IMR-90 (cell line): ENCODE measurements at regions not wholly inside any gene's neighbourhood (a gene's known extent, or its start where the extent isn't known, plus 50 kb on each side); places are given as distances from the start of the nearest gene placed in this dataset.

ENCODE experiments used
- ATAC-seq: fragments of 200-7000 bp; cut with Tn5 transposase; 2 replicates; pipeline ENCODE4 v1.9.1; 2020; ENCODE audit warnings: low read depth, mild to moderate bottlenecking, moderate library complexity
- BruUV-seq: library from RNA; stranded (reverse); fragments of 400-500 nt; replicated peaks from 2 replicates; lab custom pipeline; 2021; lab: Mats Ljungman, UMichigan
- CTCF ChIA-PET: fragments of 300-600 bp; formaldehyde crosslinking; extraction: SDS; loops from one replicate; lab custom pipeline; 2021; ENCODE audit warnings: antibody characterized with exemption; lab: Yijun Ruan, JAX
- POLR2A ChIA-PET: fragments of 300-600 bp; sonication (Branson Sonifier 250); formaldehyde crosslinking; loops from one replicate; lab custom pipeline; 2022; ENCODE audit warnings: antibody characterized with exemption; ENCODE audit not compliant: unreplicated experiment; lab: Charles Lee
- DNase-seq: peaks from one replicate; pipeline ENCODE4 v3.0.0; 2013
- H2AFZ ChIP-seq: replicated peaks from 2 replicates; pipeline ENCODE3; 2013; ENCODE audit warnings: low read length, mild to moderate bottlenecking; ENCODE audit not compliant: poor library complexity
- H2AK5ac ChIP-seq: 2 replicates; pipeline ENCODE4 v1.6.1; 2013; ENCODE audit warnings: low read depth, low read length, inconsistent platforms
- H2AK9ac ChIP-seq: replicated peaks from 2 replicates; pipeline ENCODE3; 2013; ENCODE audit warnings: mild to moderate bottlenecking, low read depth, low read length, moderate library complexity; ENCODE audit not compliant: poor library complexity
- H2BK120ac ChIP-seq: 2 replicates; pipeline ENCODE4 v1.6.1; 2013; ENCODE audit warnings: low read depth, low read length, inconsistent platforms
- H2BK15ac ChIP-seq: 3 replicates; pipeline ENCODE4 v1.6.1; 2013; ENCODE audit warnings: low read depth, low read length, inconsistent platforms
- H2BK20ac ChIP-seq: 2 replicates; pipeline ENCODE4 v1.6.1; 2013; ENCODE audit warnings: low read depth, mild to moderate bottlenecking, inconsistent platforms, low read length, moderate library complexity
- H2BK5ac ChIP-seq: 2 replicates; pipeline ENCODE4 v1.6.1; 2013; ENCODE audit warnings: mild to moderate bottlenecking, low read depth, low read length, inconsistent platforms; ENCODE audit not compliant: poor library complexity, severe bottlenecking
- H3K14ac ChIP-seq: replicated peaks from 2 replicates; pipeline ENCODE4 v1.6.1; 2013; ENCODE audit warnings: low read depth, low read length, inconsistent platforms
- H3K18ac ChIP-seq: 2 replicates; pipeline ENCODE4 v1.6.1; 2013; ENCODE audit warnings: low read depth, low read length, control low read depth
- H3K23ac ChIP-seq: 2 replicates; pipeline ENCODE4 v1.6.1; 2013; ENCODE audit warnings: low read depth, low read length, inconsistent platforms
- H3K27ac ChIP-seq: 2 replicates; pipeline ENCODE4 v1.5.1; 2013; ENCODE audit warnings: mild to moderate bottlenecking, control low read depth, low read length; ENCODE audit not compliant: insufficient read depth
- H3K27me3 ChIP-seq: 2 replicates; pipeline ENCODE4 v1.6.1; 2013; ENCODE audit warnings: low read length; ENCODE audit not compliant: control insufficient read depth, insufficient read depth
- H3K36me3 ChIP-seq: 2 replicates; pipeline ENCODE4 v1.6.1; 2013; ENCODE audit warnings: low read length, mixed read lengths; ENCODE audit not compliant: control insufficient read depth, insufficient read depth
- H3K4ac ChIP-seq: 2 replicates; pipeline ENCODE4 v1.6.1; 2013; ENCODE audit warnings: low read depth, low read length, inconsistent platforms
- H3K4me1 ChIP-seq: 2 replicates; pipeline ENCODE4 v1.6.1; 2013; ENCODE audit warnings: low read length, mixed read lengths; ENCODE audit not compliant: control insufficient read depth, insufficient read depth
- H3K4me2 ChIP-seq: 2 replicates; pipeline ENCODE4 v1.6.1; 2013; ENCODE audit warnings: low read depth, mild to moderate bottlenecking, control low read depth, low read length, moderate library complexity
- H3K4me3 ChIP-seq: 2 replicates; pipeline ENCODE4 v1.5.1; 2013; ENCODE audit warnings: low read depth, mild to moderate bottlenecking, control low read depth, low read length, moderate library complexity; ENCODE audit not compliant: insufficient read depth
- H3K56ac ChIP-seq: 2 replicates; pipeline ENCODE4 v1.6.1; 2013; ENCODE audit warnings: low read length, inconsistent platforms; ENCODE audit not compliant: insufficient read depth; ENCODE audit errors: extremely low read depth
- H3K79me1 ChIP-seq, 2 experiments: 2 replicates each; pipeline ENCODE4 v1.6.1; 2013; ENCODE audit warnings: low read length in 2 of 2, inconsistent platforms in 1 of 2, low read depth in 1 of 2
- H3K9ac ChIP-seq: 2 replicates; pipeline ENCODE4 v1.6.1; 2013; ENCODE audit warnings: low read depth, low read length, control low read depth
- H3K9me1 ChIP-seq: 2 replicates; pipeline ENCODE4 v1.6.1; 2013; ENCODE audit warnings: low read length, inconsistent platforms; ENCODE audit not compliant: insufficient read depth
- H3K9me3 ChIP-seq: 2 replicates; pipeline ENCODE4 v1.6.1; 2013; ENCODE audit warnings: low read length; ENCODE audit not compliant: control insufficient read depth, insufficient read depth
- H4K20me1 ChIP-seq: 2 replicates; pipeline ENCODE4 v1.6.1; 2013; ENCODE audit warnings: low read length, inconsistent platforms; ENCODE audit not compliant: insufficient read depth
- H4K5ac ChIP-seq: 2 replicates; pipeline ENCODE4 v1.6.1; 2013; ENCODE audit warnings: mild to moderate bottlenecking, low read depth, low read length, control low read depth
- H4K8ac ChIP-seq, 2 experiments: 2 replicates each; pipeline ENCODE4 v1.6.1; 2013; ENCODE audit warnings: low read depth in 2 of 2, low read length in 2 of 2, control low read depth in 1 of 2, inconsistent platforms in 1 of 2
- H4K91ac ChIP-seq: 2 replicates; pipeline ENCODE4 v1.6.1; 2013; ENCODE audit warnings: low read depth, low read length, inconsistent platforms; ENCODE audit not compliant: insufficient read depth
- CHD1 ChIP-seq: IDR thresholded peaks from 2 replicates; pipeline ENCODE4 v1.6.1; 2012; ENCODE audit warnings: low read depth, low read length, improper control_type of control experiment
- CTCF ChIP-seq: conservative IDR thresholded peaks from 2 replicates; pipeline ENCODE4 v1.5.1; 2012; ENCODE audit warnings: mild to moderate bottlenecking, low read depth, low read length, improper control_type of control experiment
- ELK1 ChIP-seq: fragments of 150-350 bp; IDR thresholded peaks from 2 replicates; pipeline ENCODE4 v1.6.1; 2016; ENCODE audit warnings: low read depth, mild to moderate bottlenecking, low read length, moderate library complexity, borderline replicate concordance
- MAFK ChIP-seq: IDR thresholded peaks from 2 replicates; pipeline ENCODE4 v1.6.1; 2012; ENCODE audit warnings: low read depth, low read length, improper control_type of control experiment
- MXI1 ChIP-seq: IDR thresholded peaks from 2 replicates; pipeline ENCODE4 v1.6.1; 2012; ENCODE audit warnings: low read depth, mild to moderate bottlenecking, low read length, moderate library complexity, borderline replicate concordance
- RAD21 ChIP-seq: IDR thresholded peaks from 2 replicates; pipeline ENCODE4 v1.6.1; 2012; ENCODE audit warnings: low read length, improper control_type of control experiment
- WGBS, 2 experiments: methylation state at CpG; one replicate each; pipeline versions ENCODE4 v1.1.5 to v1.1.7; 2013; ENCODE audit warnings: missing lambda C conversion rate in 2 of 2; ENCODE audit not compliant: insufficient read length in 1 of 2; ENCODE audit errors: extremely low coverage in 2 of 2; 5-methylcytosine and 5-hydroxymethylcytosine counted together
- dilution Hi-C: fragments of 300-500 bp; cut with HindIII; formaldehyde crosslinking; loops from one replicate; pipeline ENCODE4 v1.14.3; 2018; ENCODE audit warnings: low sequenced_read_pairs; ENCODE audit not compliant: unreplicated experiment
- in situ Hi-C: fragments of 300-500 bp; cut with MboI; formaldehyde crosslinking; loops from 3 replicates; pipeline ENCODE4 v1.14.3; 2019; ENCODE audit warnings: low sequenced_read_pairs, inconsistent platforms, mixed read lengths
- intact Hi-C: fragments of 100-400 bp; cut with micrococcal nuclease; formaldehyde crosslinking; loops from 2 replicates; pipeline ENCODE4 v1.10.0; 2022

- 0% methylated on average over 1 of the region's 5 CpGs; no CpG with 5 or more reads in 1 of the 2 experiments for whole genome bisulfite sequencing, 2 experiments
- Histone ChIP-seq H2BK120ac (no peak overlapping the region), H3K36me3 (no peaks in the 10 kb centered on the region), H4K20me1 (no peaks in the 10 kb centered on the region), H3K9ac (no peak overlapping the region), H2AK5ac (no peak overlapping the region), H3K56ac (no peak overlapping the region), H3K9me3 (no peaks in the 10 kb centered on the region), H3K79me1 (no peaks in the 10 kb centered on the region), H4K8ac (no peak overlapping the region), H3K23ac (no peak overlapping the region), H3K4me1 (no peaks in the 10 kb centered on the region), H4K5ac (no peak overlapping the region), H4K91ac (no peak overlapping the region), H3K4ac (no peak overlapping the region), H2BK20ac (no peak overlapping the region), H3K4me3 (no peak overlapping the region), H2AK9ac (no peak overlapping the region), H3K18ac (no peak overlapping the region), H3K14ac (no peak overlapping the region), H2BK5ac (no peak overlapping the region), H3K27me3 (no peaks in the 10 kb centered on the region), H3K9me1 (no peaks in the 10 kb centered on the region), H2BK15ac (no peak overlapping the region), H3K4me2 (no peak overlapping the region), H2AFZ (no peak overlapping the region), H3K27ac (no peak overlapping the region)
- POLR2A ChIA-PET = no interaction called here
- ATAC-seq (no peak), DNase-seq (no peak)
- no TSS peak for BruUV-seq
- no peak for TF ChIP-seq MAFK
- no peak for TF ChIP-seq MXI1
- TF ChIP-seq ELK1 = no peak
- TF ChIP-seq RAD21 = no peak
- TF ChIP-seq CHD1 = no peak
- no peak for TF ChIP-seq CTCF
- in situ Hi-C loops = no loop called here
- CTCF ChIA-PET = no interaction called here
- intact Hi-C loops = no loop called here
- dilution Hi-C loops = no loop called here
Measured at GRCh38 chr3:77799278-77799677, 759.4 kb downstream of the ROBO2 start.
